Prostate gland (tissue), 2 donors: ENCODE measurements at regions not wholly inside any gene's neighbourhood (a gene's known extent, or its start where the extent isn't known, plus 50 kb on each side); places are given as distances from the start of the nearest gene placed in this dataset.

Experiments
- CTCF ChIP-seq, 4 experiments: fragments of 200-600 bp in 2 of 4; fragments of 450-650 bp in 2 of 4; sonication (generic) in 2 of 4; IDR thresholded peaks; 1 replicate in 3 of 4; 2 replicates in 1 of 4; pipeline ENCODE4 v1.5.1; 2016 to 2019; ENCODE audit warnings: antibody characterized with exemption in 4 of 4, mild to moderate bottlenecking in 2 of 4, moderate library complexity in 2 of 4
- POLR2A ChIP-seq: fragments of 450-650 bp; IDR thresholded peaks from one replicate; pipeline ENCODE4 v1.6.1; 2016; ENCODE audit warnings: antibody characterized with exemption, mild to moderate bottlenecking
- POLR2AphosphoS5 ChIP-seq: sonication (generic); formaldehyde crosslinking; IDR thresholded peaks from one replicate; pipeline ENCODE4 v1.6.1; 2017; ENCODE audit warnings: antibody characterized with exemption

GRCh38 chr20:48287021-48287494 lies 501.8 kb upstream of the SULF2 start:
- TF ChIP-seq CTCF (IDR thresholded peaks at IDR 0.05), result no peak
- TF ChIP-seq POLR2AphosphoS5, result peak; percentile 12
- TF ChIP-seq POLR2A, result no peak
